A172 (cell line): ENCODE measurements at regions not wholly inside any gene's neighbourhood (a gene's known extent, or its start where the extent isn't known, plus 50 kb on each side); places are given as distances from the start of the nearest gene placed in this dataset.

Experiments
- DNase-seq: peaks from one replicate; pipeline ENCODE4 v3.0.0-alpha.2; 2015; ENCODE audit warnings: low spot score

DNA sequence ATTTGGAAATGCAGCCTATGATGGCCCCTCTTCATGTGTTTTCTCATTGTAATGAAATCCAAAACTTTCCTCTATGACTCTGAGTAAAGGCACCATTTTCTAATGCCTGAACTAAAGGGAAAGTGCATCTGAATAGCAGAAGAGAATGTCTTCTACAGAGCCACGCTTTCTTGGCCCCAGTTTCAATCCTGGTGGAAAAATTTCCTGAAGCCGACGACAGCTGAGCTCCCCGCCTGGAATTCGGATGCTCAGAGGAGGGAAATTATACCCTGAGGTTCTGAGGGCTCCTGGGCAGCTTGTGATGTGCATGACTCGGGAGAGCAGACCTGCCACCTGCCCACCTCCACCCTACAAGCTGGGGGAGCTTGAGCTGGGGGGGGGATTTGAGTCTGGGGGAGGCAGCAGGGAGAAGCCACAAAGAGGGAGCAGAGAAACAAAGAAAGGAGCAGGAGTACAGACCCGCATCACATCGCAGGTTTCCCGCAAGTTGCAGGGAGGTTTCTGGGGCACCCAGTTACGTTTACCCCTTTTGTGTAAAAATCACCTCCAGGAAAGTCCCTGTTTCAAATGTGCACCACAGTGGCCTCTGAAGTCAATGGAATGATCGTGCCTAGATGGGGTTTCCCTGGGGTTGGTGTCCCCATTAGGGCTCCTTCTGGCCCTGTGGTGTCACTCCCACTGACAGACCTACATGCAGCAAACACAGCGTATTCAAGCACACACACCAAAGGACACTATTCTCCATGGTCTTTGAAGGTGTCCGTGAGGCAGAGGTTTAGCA lies 145.6 kb upstream of the RBPJ start:
- no peak for DNase-seq

DNA sequence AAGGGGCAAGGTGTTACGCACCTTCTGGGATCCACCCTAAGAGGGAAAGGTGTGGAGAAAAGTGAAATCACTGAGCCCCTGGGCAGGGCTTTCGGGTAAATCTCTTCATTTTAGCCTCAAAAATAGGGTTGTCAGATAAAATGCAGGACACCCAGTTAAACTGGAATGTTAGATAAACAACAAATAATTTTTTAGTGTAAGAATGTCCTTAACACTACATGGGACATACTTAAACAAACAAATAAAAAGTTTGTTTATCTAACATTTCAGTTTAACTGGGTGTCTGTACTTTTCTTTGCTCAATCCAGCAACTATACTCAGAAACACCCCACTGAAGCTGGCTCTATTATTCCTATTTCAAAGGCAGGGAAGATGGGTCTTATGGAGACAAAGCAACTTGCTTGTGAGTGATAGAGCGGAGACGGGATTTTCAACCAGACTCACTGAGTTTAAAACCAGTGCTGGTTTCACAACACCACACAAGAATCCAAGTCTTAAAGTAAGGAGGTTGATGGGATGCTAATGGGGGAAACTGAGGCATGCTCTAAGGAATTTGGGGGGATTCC lies 144.8 kb upstream of the RBPJ start:
- no peak for DNase-seq

DNA sequence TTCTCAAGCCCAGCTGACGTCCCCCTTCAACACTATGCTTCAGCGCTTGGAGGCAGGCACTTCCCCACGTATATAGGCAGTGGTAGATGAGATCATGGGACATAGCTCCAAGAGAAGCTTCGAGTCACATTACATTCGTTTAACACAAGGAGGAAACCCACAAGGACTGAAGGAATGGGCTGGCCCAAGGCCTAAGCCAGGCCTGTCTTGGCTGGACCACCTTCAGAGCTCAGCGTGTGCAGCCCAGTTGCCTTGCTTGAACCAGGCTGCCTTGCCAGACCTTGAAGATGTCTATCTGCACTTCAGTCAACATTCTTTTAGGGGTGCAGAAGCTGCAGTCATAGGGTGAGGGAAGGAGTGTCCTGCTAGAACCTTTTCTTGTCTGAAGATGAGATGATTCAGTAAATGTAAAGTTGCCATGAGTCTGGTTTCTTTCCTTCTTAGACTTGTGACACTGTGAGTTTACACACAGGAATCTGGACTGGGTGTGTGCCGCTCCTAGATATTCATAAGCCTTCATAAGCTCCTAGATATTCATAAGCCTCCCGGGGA lies 144.1 kb upstream of the RBPJ start:
- DNase-seq = no peak

DNA sequence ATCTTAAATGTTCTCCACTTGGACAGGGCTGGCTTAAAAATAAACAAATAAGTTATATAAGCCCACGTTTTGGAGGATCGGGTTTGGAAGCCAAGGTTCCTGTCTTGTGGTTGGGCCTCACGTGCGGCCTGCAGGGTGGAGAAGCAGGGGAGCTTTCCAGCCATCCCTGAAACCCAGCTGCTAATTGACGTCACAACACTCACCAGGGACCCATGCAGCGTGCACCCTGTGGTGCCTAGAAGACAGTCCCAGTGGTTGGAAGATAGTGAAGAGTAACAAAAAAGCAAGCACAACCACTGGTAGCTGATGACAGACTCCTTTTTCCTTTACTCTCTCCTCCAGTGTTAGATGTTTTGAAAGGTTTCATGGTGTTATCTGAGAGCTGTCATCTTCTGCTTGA lies 142.0 kb upstream of the RBPJ start:
- DNase-seq = no peak

DNA sequence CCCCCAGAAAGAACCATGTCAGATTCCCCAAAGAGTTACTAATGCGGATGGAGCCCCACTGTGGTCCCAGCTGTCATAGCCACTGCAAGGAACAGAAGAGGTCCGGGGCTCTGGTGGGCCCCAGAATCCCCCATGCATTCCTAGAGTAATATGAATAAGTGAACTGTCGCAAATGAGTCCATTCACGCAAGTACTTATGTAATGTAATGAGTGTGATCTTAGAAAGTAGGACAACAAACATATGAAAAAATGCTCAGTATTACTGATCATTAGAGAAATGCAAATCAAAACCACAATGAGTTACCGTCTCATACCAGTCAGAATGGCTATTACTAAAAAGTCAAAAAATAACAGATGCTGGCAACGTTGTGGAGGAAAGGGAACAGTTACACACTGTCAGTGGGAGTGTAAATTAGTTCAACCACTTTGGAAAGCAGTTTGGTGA lies 141.5 kb upstream of the RBPJ start:
- DNase-seq = no peak

DNA sequence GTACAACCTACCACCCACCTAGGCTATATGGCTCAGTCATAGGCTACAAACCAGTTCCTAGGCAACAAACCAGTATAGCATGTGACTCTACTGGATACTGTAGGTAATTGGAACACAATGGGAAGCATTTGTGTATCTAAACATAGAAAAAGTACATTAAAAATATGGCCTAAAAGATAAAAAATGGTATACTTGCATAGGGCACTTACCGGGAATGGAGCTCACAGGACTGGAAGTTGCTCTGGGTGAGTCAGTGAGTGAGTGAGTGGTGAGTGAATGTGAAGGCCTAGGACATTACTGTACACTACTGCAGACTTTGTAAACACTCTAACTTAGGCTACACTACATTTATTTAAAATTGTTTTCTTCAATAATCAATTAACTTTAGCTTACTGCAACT lies 139.2 kb upstream of the RBPJ start:
- no peak for DNase-seq

DNA sequence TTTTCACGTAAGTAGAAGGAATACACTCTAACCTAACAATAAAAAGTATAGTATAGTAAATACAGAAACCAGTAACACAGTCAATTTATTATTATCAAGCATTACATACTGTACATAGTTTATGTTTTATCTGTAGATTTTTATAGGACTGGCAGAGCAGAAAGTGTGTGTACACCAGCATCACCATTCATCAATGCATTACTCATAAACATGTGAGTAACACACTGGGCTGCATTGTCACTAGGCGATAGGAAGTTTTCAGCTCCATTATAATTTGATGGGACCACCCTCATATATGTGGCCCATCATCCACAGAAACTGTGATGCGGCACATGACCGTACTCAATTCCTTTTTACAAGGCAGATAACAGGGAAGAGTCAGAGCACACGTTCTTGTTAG lies 137.8 kb upstream of the RBPJ start:
- peak; percentile 28 for DNase-seq

DNA sequence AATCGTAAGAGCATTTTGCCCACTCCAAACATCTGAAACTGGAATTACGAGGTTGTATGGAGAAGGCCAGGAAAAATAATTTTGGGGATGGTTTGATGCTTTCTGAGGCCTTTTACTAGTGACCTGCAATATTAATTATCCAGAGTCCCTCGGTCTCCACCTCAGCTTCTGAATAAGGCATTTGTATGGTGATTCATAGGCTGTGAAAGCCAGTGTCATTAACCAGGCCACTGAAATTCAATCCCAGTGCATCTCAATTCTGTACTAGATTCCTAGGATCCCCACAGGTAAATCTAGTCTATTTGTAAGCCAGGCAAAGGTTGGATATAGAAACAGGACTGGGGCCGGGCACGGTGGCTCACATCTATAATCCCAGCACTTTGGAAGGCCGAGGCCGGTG lies 135.4 kb upstream of the RBPJ start:
- no peak for DNase-seq

DNA sequence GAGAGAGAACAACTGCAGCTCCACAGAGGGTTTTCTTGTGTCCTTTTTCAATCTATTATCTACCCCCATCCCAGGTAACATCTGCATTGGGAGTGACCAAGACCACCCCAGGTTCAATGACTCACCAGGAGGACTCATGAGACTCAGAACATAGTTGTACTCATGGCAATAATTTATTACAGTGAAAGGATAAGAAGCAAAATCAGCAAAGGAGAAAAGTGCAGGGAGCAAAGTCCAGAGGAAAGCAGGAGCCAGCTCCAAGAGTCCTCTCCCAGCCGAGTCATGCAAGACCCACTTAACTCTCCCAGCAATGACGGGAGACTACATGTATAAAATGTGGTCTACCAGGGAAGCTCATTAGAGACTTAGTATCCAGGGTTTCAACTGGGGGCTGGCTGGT lies 129.5 kb upstream of the RBPJ start:
- peak; percentile 50 for DNase-seq

DNA sequence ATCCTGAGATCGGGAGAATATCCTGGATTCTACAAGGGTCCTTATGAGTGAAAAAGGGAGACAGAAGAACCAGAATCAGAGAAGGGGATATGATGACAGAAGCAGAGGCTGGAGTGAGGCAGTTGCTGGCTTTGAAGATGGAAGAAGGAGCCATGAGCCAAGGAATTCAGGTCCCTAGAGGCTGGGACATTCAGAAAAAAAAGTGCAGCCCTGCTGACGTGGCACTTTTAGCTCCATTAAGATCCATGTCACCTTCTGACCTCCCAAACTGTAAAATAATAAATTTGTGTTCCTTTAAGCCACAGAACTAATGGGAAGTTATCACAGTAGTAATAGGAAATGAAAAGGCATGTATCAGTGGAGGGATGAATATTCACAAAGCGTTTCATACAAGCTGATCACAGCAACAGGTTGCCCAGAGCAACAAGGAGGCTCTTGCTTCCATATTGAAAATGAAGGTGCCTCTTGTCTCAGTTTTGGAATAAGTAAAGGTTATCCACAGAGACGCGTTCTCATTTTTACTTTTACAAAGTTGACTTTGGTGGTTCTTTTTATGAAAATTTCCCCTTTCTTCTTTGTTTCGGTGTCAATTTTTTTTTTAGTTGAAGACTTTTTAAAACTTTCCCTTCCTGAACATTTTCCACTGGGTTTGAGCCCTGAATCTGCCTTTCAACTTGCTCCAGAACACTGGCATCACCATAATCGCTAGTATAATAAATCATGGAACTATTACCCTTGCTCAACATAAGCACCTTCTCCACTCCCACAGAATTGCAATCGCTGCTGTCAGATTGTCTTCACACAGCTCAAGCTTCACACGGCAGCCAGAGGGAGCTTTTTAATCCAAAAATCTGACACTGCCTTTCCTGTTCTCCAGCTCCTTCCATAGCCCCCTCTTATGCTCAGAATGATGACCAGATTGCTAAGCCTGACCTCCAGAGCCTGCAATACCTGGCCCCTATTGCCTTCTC lies 127.6 kb upstream of the RBPJ start:
- no peak for DNase-seq

DNA sequence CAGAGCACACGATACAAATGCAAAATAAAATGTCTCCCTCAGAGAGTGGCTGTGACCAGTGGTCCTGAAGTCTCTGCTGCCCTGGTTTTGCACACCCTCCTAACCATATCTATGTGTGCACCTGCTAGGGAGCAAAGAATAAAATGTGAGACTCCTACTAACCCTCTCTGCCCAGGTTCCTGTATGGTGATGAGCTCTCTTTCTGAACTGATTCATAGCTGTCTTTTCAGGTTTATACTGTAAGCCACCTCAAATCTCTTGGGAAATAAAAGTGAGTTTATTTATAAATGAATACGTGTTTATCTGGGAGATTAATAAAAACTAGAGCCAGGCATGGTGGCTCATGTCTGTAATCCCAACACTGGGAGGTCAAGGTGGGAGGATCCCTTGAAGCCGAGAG lies 126.0 kb upstream of the RBPJ start:
- no peak for DNase-seq

DNA sequence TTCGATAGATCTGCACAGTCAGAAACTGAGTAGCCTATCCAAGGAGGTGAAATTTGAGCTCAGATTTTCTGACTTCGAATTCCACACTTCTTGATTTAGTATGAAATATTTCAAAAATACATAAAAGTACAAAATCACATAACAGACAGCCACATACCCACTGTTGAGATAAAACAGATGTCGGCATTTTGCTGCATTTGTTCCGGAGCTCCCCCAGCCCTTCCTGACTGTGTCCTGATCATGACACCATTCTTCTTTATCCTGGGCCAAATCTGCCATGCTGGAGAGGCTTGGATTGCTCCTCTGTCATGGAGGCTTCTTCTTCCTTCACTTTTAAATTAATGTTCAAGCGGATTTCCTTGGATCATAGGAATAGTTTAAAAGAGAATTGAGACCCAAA lies 124.2 kb upstream of the RBPJ start:
- DNase-seq = no peak

DNA sequence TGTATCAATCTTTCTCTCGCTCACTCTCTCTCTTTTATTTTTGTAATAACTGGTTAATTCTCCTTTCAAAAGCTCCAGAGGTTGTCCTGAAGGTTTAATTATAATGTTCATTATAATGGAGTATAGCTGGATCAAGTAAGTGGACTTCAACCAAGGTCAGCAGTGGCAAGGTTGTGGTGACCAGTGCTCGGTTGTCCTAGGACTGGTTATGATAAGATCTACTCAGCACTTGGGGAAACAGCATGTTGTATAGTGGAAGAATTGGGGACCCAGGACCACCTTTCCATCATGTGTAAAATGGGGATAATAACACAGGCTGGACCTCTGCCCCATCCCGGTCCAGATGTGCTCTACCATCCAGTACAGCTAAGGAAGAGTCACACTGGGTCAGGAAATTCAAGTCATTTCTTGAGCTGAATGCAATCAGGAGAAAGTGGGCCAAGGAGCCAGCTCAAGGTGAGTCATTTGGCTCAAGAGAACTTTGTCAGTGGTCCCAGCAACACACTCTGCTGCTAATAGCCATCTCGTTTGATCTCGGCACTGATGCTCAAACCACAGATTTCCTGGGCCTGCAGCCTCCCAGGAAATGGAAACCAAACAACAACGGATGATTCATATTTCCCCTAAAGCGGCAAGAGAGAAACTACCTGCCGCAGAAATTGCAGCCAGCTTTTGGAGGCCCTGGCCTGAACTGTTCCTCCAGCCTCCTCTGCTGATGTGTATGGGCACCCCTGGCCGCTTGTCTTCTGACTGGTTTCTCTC lies 123.6 kb upstream of the RBPJ start:
- DNase-seq = peak; percentile 99

DNA sequence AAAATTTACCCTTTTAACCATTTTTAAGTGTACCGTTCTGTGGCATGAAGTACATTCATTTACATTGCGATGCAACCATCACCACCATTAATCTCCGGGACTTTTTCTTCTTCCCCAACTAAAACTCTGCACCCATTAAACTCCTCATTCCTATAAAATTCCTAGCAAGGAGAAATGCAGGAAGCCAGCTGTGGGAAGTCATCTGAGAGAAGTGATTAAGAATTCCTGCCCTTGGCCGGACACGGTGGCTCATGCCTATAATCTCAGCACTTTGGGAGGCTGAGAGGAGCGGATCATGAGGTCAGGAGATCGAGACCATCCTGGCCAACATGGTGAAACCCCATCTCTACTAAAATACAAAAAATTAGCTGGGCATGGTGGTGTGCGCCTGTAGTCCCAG lies 121.9 kb upstream of the RBPJ start:
- peak; percentile 65 for DNase-seq

DNA sequence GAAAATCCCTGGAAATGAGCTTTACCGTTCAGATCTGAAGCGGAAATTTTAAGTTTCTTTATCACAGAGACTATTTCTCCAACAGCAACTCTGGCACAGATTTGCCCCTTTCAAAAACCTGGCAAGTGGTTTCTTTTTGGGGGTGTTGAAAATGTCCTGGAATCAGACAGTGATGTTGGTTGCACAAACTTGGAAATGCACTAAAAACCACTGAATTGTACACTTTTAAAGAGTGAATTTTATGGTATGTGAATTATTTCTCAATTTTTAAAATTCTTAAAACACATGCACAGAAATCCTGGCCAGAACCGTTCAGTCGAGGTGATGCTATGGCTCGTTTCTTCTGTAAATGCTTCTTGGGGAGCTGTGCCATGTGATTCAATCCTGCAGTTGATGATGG lies 121.2 kb upstream of the RBPJ start:
- no peak for DNase-seq

DNA sequence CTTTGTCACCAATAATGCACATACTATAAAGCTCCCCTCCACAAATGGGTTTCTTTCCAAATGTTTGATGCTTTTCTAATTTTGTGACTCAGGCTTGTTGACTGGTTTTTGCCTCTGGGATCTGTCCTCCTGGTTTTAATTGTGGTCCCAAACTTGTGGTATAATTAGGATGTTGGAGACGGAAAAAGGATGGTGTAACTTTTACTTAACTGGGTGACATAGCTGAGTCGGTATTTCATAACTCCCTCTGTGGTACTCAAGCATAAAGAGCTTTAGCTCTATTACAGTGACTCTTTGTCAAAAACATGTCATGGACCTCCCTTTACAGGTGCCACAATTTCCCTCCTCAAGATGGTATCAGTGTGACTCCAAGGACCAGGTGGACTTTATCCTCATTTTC lies 119.7 kb upstream of the RBPJ start:
- no peak for DNase-seq

DNA sequence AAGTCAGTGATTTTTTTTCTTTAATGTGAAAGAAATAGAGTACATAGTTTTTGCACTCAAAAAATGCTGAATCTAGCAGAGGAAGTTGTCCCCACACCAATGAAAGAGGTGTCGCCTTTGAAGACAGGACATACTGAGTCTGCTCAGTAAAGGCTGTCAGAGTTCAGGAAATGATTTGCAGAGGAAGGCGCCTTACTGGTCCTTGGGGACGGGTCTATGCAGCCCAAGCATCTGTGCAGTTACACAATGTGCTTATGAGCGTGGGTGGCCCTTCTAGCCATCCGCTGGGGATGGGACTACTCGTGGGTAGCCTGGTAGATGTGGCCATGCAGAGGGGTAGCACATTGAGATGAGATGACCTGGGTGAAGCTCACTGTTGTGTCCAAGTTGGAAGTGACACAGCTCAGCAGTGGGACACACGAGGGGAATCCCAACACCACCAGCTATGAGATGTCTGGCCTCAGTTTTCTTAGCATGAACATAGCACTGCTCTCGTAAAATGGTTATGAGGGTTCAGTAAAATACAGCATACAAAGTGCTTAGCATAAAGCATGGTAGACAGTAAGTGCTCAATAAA lies 116.5 kb upstream of the RBPJ start:
- no peak for DNase-seq

DNA sequence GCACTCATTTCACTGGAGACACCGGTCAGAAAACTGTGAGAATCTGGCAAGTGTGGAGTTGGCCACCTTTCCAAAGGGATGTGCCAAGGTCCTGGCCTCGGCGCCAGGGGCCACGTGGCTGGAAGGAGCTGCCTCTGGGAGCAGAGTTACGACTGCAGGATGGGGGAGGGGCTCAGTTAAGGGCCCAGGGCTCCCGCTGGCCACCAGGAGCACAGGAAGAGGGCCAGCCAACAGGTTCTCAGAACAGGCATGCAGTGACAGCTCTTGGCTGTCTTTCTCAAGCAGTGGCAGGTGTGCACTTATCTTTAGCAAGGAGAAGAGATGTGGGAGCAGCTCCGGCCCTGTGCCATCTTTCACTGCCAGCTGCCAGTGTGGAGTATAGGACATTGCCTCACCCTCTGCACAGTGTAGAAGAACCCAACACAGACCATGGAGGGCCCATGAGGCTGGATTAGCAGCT lies 115.9 kb upstream of the RBPJ start:
- DNase-seq = no peak

DNA sequence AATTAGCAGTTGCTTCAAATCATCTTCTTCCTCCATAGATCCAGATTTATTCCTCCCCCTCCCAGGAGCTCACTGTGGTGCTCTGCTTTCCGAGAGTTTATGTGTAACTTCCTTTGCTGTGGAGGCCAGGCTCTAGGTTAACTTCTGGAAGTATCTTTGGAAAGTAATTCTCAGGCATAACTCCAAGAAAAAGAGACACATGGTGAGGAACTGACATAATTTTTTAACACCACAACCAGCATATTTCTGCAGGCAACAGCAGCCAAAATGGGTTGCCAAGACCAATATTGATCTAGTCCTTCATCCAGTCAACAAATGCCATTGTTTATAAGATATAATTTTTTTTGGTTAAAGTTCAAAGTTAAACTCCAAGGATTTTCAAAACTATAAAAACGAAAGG lies 114.5 kb upstream of the RBPJ start:
- no peak for DNase-seq

DNA sequence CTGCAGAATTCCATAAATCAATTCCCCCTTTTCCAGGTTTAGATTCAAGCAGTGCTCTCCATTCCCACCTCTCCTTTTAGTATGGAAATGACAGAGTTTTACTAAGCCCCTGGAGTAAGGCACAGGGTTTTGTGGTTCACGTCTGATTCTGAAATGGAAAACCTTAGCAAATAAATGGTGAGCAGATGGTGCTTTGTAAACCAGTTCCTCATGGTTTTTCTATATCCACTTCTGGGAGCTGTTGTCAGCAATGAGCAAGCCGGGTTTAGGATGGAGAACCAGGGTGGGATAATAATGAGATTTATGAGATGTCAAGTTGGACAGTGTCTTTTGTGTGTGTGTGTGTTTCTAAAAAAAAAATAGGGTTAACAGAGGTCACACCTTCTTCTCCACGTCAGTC lies 113.8 kb upstream of the RBPJ start:
- DNase-seq = no peak

DNA sequence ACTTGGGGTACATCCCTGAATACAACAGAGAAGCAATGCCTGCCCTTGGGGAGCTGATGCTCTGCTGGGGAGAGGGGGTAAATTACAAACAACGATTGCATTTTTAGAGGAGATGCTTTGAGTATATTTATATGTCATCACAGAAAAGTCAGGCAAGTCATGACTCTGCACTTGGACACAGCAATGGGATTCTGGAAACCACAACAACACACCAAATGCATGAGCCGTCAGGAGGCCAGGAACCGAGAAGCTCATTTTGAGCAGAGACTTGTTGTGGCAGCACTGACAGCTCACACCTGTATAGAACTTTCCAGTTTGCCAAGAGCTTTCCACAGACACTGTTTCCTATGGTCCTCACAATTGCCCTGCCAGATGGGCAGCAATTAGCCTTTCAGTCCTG lies 113.2 kb upstream of the RBPJ start:
- DNase-seq = no peak
